NCI-H510A treated with DMSO at 0.1 percent for 48 hours (cell line): ENCODE measurements at regions not wholly inside any gene's neighbourhood (a gene's known extent, or its start where the extent isn't known, plus 50 kb on each side); places are given as distances from the start of the nearest gene placed in this dataset.
A peak's percentile ranks its signal among the peaks of the same experiment; 100 is the strongest.

Experiments used
- DNase-seq: peaks from one replicate; lab custom pipeline; 2025; lab: John Stamatoyannopoulos, UW

DNA sequence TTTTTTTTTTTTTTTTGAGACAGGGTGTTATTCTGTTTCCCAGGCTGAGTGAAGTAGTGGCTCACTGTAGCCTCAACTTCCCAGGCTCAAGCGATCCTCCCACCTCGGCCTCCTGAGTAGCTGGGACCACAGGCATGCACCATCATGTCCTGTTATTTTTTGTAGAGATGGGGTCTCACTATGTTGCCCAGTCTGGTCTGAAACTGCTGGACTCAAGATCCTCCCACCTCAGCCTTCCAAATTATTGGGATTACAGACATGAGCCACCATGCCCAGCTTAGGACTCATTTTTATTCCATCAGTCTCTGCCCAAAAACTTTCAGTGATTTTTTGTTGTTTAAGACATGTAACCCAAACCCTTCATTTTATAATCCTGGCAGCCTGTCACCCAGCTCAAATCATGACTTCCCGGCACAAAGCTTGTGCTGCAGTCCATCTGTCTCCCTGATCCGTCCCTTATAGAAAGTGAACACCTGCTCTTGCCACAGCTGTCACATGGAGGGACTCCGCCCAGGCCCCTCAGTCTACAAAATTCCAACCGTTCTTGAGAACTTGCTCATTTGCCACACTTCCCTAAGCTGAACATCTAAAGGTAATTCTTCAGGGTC is 183.9 kb upstream of the JARID2 start:
- DNase-seq, result no peak

DNA sequence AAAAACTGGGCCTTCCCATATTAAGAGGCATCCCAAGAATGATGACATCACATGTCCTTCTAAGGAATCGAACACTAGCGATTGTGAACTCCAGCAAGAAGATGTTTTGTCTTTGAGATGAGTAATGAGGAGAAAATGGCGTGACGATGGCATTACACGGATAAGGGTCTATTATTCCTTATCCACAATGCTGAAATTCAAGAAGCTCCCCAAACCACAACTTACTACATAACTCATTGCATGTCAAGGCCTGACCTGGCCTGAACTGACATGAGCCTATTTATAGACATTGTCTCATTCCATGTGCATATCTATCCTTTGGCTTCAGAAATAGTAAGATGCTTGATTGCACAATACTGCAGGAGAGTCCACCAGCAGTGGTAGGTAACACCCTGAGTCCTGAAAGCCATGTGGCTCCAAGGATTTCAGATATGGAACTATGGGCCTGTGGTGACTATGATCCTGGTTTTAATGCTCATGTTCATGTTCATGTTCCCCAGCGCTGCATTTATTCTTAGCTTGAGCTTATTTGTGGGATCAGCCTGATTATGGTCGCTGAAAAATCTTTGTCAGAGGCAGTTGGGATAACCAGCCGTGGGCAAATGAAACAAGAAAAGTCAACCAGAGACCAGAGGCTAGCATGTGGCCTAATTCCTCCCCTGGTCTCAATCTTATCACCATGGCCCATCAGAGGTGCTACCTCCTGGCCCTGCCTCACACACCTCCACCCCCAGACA is 183.2 kb upstream of the JARID2 start:
- DNase-seq, result no peak

DNA sequence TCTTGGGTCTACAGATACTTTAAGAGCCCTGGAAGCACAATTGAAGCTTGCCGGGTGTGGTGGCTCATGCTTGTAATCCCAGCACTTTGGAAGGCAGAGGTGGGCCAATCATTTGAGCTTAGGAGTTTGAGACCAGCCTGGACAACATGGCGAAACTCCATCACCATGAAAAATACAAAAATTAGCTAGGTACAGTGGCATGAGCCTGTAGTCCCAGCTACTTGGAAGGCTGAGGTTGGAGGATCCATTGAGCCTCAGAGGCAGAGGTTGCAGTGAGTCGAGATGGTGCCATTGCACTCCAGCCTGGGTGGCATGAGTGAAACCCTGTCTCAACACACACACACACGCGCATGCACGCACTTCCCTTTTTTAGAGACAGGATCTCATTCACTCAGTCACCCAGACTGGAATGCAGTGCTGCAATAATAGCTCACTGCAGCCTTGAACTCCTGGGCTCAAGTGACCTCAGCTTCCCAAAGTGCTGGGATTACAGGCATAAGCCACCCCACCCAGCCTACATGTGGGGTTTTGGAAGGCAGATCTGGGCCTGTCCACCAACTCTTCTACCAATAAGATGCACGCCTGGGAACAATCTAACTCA is 182.5 kb upstream of the JARID2 start:
- DNase-seq, result no peak

DNA sequence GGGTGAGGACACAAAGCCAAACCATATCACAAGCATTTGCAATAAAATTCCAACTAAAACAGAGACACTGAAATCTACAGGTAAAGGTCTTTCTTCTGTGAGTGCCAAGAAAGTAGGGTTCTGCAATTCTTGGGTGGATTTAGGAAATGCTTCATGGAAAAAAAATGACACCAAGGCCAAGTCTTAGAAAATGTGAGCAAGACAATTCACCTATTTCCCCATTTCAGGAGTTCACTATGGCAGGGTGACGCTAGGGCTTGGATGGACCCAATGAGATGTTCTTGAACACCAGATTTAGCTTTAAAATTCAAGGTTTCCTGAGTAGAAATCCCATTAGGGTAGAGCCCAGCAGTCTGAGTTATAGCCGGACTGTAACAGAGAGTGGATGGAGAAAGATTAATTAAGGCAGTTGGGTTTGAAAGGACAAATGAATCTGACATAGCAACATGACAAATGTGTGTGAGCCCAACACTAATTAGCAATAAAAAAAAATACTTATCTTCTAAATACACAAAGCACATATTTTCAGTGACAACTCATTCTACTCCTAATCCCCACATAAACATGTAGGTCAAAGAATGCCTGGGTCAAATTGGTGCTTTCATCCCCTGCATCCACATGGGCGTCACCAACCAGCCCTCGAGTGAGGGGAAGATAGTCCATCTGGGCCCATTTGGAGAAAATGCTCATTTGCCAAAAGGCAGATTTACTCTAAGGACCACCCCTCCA is 180.4 kb upstream of the JARID2 start:
- DNase-seq, result no peak

DNA sequence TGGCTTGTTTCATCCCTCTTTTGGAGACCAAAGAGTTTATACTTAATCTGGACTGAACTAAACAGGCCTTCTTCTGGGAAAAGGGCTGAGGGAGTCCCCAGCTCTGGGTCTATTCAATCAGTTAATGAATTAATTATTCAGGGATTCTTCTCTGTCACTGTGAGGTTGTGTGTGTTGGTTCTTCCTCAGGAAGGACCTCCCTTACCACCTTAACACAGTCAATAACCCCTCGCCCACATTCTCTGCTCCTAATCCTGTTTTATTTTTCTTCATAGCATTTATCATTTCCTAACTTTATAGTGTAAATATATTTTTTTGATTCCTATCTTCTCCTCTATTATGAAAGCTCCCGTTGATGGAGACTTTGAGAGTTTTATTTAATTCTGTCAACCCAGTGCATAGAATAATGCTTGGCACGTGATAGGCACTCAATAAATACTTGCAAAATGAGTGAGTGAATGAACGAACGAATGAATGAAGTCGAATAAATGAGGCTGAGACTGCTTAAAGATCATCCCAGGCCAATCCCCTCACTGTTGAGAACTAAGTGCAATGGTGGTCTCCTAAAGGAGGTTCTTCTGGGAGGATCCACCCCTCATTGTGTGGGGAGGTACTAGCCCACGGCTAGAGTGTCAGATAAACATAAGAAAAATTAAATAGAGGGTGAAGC is 179.6 kb upstream of the JARID2 start:
- DNase-seq, result no peak

DNA sequence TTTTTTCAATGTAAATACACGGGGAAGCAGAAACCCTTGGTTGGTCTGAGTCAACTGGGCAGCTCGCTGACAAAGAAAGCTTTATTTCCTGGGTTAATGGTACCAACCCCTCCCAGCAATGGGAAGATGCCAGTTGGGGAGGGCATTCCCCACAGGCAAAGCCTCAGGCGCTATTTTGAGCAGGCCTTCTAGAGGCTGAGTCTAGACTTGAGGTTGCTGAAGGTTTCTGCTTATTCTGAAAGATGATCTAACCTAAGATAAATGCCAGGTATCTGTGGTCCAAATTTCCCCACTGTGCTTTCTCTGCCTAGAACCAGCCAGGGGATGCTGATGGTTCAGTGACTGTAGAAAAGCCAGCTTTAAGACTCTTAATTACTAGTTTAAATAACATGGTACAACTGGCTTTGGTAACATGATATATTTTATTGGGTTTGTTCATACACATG is 172.5 kb upstream of the JARID2 start:
- DNase-seq, result no peak

DNA sequence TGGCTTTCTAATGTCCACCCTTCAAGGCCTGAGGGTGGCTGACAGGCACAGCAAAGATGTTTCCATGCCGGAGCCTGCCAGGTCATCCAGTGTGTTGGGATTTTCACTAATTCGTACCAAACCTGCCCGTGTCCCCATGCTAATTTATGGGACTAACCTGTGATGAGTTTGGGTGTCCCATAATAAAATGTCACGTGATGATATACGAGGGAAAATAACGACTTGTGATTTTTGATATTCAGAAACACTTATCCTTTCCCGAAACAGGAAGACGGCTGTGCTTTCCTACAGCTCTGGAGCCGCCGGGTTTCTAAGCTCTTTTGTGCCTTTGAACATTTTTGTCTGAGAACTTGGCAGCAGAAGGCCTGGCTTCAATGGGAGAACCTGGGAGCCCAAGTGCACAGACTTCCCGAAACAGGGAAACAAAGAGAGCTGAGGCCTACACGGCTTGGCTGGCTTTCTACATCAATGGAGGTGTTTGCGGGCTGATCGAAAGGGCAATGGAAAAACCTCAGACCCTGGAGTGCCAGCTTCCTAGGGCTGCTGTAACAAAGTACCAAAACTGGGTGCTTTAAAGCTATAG is 171.9 kb upstream of the JARID2 start:
- no peak for DNase-seq

DNA sequence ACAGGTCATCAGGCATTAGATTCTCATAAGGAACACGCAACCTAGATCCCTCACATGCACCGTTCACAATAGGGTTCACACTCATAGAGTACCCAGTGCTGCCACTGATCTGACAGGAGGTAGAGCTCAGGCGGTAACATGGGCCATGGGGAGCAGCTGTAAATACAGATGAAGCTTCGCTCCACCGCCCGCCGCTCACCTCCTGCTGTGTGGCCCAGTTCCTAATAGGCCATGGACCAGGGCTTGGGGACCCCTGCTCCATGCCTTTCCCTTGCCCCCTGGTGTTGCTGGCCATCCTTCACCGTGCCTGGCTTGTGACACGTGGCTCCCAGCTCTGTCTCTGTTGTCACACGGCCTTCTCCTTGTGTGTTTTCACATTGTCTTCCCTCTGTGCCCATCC is 171.1 kb upstream of the JARID2 start:
- no peak for DNase-seq

DNA sequence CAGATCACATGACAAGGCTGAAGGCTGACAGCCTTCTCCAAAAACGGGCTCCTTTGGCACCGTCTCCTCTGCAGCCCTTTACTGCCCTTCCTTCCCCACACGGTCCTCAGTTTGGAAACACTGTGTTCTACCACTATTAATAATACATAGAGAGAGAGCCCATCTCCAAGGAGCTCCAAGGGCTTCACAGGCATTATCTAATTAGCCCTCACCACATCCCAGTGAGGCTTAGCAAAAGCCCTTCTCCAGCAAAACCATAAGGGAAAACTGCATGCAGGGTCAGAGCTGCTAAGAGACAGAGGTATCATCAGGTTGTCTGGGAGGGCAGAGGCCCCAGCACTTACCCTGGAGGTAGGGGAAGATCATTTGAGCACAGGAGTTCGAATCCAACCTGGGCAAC is 169.3 kb upstream of the JARID2 start:
- DNase-seq, result no peak

DNA sequence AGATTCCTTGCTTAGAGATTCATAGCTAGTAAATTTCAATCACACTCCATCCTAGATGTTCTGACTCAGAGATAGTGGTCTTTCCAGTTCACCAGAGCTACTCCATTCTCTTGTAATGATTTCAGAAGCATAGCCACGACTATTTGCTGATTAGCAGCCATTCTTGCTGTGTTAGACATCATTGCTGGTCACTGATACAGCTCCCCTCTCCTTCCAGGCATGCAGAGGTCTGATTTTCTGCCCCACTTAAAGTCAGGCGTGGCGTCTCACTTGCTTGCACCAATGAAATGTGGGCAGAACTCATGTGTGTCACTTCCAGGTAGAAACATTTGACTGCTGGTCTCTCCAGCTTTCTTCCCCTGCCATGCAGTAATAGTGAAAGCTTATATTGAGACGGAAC is 168.9 kb upstream of the JARID2 start:
- no peak for DNase-seq

DNA sequence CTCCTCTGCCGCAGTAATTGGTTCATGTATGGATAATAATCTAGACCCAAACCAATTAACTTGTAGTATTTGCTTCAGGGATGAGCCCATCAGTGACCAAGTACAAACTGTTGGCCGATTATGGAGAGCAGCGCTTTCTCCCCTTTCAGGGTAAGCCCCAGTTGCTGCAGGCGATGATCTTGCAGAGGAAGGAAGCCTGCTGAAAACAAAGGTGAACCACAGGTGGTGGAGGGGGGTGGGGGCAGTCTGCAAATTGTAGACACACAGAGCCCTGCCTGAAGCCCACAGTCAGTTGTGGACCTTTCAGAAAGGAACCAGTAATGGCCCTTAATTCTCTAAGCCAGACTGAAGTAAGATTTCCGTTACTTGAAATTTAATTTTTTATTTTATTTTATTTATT is 167.9 kb upstream of the JARID2 start:
- no peak for DNase-seq

DNA sequence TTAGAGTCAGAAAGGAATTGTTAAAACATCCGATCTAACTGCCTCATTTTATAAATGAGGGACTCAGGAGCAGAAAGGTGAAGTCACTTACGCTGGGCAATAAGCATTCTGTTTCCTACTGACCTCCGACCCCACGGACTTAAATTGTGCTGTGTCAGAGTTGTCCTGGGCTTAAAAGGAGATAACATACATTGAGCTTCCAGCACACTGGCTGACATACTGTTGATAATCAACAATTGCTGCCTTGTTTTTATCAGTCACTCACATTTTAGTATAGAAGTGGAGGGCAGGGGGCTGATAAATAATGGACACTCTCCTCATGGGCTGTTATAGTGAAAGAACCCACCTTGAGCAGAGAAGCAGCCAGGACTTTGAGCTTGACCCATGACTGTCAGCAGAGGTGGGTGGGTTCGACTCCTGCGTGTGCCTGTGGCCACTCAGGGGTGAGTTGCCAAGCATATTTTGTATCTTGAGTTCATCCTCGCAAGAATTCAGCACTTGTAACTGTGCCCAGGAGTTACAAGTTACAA is 166.5 kb upstream of the JARID2 start:
- no peak for DNase-seq

DNA sequence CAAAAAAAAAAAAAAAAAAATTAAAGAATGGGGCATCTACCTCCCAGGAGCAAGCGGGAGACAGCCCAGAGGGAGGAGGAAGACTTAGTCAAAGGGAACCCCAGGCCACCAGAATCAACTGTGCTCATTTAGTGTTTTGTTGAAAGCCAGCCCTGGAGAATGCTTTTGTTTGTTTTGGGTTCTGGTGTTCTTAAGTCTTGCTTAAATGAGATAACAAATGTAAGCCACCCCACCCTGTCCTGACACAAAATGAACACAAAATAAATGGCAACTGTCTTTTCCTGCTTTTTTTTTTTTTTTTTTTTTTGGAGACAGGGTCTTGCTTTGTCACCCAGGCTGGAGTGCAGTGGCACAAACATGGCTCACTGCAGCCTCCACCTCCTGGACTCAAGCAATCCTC is 165.0 kb upstream of the JARID2 start:
- DNase-seq, result no peak

DNA sequence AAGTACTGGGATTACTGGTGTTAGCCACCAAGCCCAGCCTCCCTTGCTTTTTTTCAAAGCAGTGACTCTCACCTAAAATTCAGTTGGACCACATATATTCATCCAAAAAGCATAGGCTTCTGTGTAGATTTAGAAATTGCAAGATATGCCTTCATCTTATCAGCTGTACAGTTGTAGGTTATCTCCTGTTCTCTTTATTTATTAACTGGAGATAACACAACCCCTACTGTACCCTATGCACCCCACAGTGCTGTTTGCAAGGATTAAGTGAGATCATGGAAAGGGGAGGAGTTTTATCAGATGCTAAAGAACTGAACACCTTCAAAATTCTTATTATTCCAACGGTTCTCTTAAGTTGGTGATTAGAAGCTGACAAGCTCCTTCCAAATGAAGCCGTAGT is 164.4 kb upstream of the JARID2 start:
- DNase-seq, result no peak

DNA sequence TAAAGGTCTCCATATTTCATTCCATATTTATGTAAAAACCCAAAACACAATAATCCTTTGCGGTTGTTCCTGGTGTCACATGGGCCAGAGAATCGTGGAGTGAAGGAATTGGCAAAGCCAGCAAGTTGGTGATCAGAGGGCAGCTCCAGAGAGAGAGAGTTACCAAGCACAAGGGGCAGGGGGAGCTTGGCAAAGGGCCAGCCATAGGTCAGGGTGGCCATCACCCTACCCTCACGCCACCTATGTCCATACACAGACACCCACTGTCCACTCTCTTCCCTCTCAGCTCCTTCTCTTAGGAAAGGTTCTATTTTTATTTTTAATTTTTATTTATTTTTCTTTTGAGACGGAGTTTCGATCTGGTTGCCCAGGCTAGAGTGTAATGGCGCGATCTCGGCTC is 163.2 kb upstream of the JARID2 start:
- DNase-seq, result no peak

DNA sequence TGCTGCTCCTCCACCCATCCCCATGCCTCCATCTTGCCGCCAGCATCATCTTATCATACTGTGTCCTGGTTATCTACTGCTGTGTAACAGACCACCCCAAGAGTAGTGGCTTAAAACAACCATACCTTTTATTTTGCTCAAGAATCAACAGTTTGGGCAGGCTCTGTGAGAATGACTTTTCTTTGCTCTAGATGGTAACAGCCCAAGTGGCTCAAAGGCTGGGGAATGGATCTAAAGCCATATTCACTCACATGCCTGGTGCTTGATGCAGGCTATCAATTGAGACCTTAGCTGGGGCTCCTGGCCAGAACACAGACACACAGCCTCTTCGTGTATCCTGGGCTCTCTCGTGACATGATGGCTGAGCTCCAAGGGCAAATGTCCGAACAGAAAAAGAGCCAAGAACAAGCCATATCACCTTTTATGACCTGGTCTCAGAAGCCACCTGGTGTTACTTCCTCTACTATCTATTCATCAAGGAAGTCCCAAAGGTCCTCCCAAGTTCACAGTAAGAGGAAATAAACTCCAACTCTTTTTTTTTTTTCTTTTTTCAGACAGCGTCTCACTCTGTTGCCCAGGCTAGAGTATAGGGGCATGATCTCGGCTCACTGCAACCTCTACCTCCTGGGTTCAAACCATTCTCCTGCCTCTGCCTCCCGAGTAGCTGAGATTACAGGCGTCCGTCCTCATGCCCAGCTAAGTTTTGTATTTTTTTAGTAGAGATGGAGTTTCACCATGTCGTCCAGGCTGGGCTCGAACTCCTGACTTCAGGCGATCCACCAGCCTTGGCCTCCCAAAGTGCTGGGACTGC is 159.3 kb upstream of the JARID2 start:
- DNase-seq, result no peak

DNA sequence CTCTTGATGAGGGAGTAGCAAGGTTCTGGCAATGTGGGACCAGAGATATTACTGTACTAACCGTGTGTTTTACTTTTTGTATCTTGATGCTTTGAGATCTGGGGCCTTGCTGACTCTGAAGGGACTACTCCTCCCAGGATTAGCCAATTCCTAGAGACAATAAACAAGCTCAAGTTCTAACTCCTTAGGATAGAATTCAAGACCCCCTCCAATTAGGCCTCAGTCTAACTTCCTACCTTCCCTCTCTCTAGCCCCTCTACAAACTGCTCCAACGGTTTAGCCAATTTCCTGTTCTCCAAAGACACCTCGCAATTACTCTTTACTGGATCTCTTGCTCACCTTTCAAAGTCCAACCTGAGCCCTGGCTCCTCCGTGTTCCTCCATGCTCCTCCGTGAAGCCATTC is 158.7 kb upstream of the JARID2 start:
- DNase-seq, result no peak

DNA sequence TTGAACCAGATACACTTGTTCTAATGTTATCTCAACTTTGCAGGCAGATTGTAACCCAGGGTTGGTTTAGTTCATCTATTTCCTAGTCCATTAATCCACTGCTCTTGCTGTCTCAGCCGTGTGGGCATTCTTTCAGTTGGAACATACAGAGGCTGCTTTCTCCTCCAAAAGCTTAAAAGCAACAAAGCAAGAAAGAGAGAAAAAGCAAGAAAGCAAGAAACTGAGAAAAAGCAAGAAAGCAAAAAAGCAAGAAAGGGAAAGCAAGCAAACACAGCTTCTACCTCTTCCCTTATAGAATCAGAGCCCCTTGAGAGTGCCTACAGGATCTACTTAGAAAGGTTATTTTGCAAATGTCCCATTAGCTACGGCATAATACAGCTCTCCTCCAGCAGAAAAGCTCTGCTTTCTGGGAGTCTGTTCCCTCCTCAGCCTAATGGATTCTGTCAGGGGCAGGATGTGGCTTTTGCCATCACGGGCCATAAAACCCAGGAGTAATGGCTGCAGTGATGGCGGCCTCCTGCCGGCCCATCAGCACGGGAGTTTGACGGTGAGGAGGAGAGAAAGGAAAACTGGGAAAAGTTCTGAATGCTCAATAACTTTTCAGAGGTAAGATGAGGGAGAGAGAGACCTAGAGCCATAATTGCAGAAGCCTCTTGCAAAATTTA is 156.8 kb upstream of the JARID2 start:
- DNase-seq, result peak; percentile 52

DNA sequence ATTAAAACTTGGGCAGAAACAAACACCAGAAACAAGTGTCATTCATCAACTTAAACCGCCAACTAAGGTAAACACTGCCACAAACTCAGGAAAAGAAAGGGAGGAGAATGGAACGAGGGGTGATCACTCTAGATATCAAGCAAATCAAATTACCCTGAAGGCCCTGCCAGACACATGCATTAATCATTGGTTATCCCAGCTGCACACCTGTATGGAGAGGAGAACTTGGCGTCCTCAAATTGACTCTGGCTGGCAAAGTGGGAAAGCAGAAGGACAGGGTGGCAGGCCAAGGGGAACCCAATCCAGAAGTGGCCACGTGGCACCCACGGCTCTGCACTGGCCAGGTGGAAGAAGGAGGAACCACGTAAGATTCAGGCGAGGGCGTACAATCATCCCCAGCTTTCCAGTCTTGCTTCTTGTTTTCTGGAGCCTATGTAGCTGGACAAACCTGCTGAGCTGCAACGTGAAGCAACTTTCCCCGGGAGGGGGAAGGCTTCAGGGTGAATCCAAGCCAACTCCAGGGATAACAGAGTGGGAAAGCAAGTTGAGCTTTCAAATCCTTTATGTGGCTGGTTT is 156.2 kb upstream of the JARID2 start:
- peak; percentile 88 for DNase-seq

DNA sequence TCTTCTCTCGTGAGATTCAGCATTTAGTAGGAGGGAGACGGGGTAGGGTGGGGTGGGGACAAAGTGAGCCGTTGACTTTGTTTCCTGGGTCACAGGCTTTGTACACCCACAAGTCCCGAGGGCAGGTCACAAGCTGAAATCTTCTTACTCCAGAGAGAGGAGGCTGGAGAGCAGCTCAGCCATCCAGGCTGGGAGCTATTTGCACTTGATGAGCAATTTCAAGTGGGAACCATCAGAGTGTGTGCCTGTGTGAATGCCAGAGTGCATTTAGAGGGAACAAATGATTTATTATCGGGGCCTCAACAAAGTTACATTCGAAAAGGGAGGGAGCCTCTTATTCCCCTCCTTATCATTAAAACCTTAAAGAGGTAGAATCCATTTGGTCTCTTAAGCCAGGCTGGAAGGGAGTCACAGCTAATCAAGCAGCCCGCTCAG is 155.7 kb upstream of the JARID2 start:
- peak; percentile 66 for DNase-seq
